GM12891 (cell line): ENCODE measurements at regions not wholly inside any gene's neighbourhood (a gene's known extent, or its start where the extent isn't known, plus 50 kb on each side); places are given as distances from the start of the nearest gene placed in this dataset.

Experiments used
- DNase-seq: peaks from one replicate; pipeline ENCODE4 v3.0.0; 2011; ENCODE audit warnings: low spot score; ENCODE audit not compliant: insufficient read length
- FAIRE-seq: peaks from 2 replicates; lab custom pipeline; 2011; peaks lifted over from hg19 to GRCh38; lab: Jason Lieb, UNC
- PAX5 ChIP-seq: IDR thresholded peaks from 2 replicates; pipeline ENCODE4 v1.6.1; 2011; ENCODE audit warnings: low read length, moderate library complexity, mild to moderate bottlenecking; ENCODE audit not compliant: insufficient read depth, severe bottlenecking
- POLR2A ChIP-seq: IDR thresholded peaks from 2 replicates; pipeline ENCODE4 v1.6.1; 2011; ENCODE audit warnings: low read depth, low read length, control low read depth
- POLR2AphosphoS5 ChIP-seq: IDR thresholded peaks from 2 replicates; pipeline ENCODE4 v1.6.1; 2011; ENCODE audit warnings: low read depth, low read length, control low read depth
- POU2F2 ChIP-seq: IDR thresholded peaks from 2 replicates; pipeline ENCODE4 v1.6.1; 2011; ENCODE audit warnings: low read depth, mild to moderate bottlenecking, control low read depth, low read length, moderate library complexity
- SPI1 ChIP-seq: IDR thresholded peaks from 2 replicates; pipeline ENCODE4 v1.6.1; 2011; ENCODE audit warnings: low read depth, low read length, control low read depth
- TAF1 ChIP-seq: IDR thresholded peaks from 2 replicates; pipeline ENCODE4 v1.6.1; 2011; ENCODE audit warnings: low read depth, low read length, control low read depth

GRCh38 chr7:84454174-84454959 is 259.8 kb upstream of the SEMA3A start:
- DNase-seq, result no peak
- TF ChIP-seq POU2F2 (no peak), POLR2A (no peak), SPI1 (no peak), POLR2AphosphoS5 (no peak), TAF1 (no peak), PAX5 (no peak)
- FAIRE-seq, result no peak

GRCh38 chr7:84452618-84453017 is 258.0 kb upstream of the SEMA3A start:
- TF ChIP-seq PAX5, result no peak
- no peak for TF ChIP-seq SPI1
- no peak for TF ChIP-seq TAF1
- TF ChIP-seq POLR2AphosphoS5, result no peak
- no peak for TF ChIP-seq POLR2A
- no peak for TF ChIP-seq POU2F2
- DNase-seq, result no peak
- no peak for FAIRE-seq

GRCh38 chr7:84450772-84451171 is 256.2 kb upstream of the SEMA3A start:
- no peak for DNase-seq
- TF ChIP-seq POLR2AphosphoS5 (no peak), PAX5 (no peak), TAF1 (no peak), POU2F2 (no peak), POLR2A (no peak), SPI1 (no peak)
- FAIRE-seq, result no peak

GRCh38 chr7:84447636-84448293 is 253.2 kb upstream of the SEMA3A start:
- TF ChIP-seq POU2F2, result no peak
- no peak for TF ChIP-seq PAX5
- TF ChIP-seq POLR2AphosphoS5, result no peak
- no peak for TF ChIP-seq TAF1
- TF ChIP-seq POLR2A, result no peak
- no peak for TF ChIP-seq SPI1
- no peak for DNase-seq
- FAIRE-seq, result no peak

GRCh38 chr7:84446991-84447480 is 252.4 kb upstream of the SEMA3A start:
- no peak for TF ChIP-seq POLR2A
- no peak for TF ChIP-seq PAX5
- no peak for TF ChIP-seq POU2F2
- no peak for TF ChIP-seq TAF1
- TF ChIP-seq SPI1, result no peak
- no peak for TF ChIP-seq POLR2AphosphoS5
- DNase-seq, result no peak
- no peak for FAIRE-seq

- FAIRE-seq (no peak), DNase-seq (no peak)
- no peak for TF ChIP-seq PAX5
- TF ChIP-seq TAF1, result no peak
- no peak for TF ChIP-seq POLR2AphosphoS5
- TF ChIP-seq POU2F2, result no peak
- no peak for TF ChIP-seq POLR2A
Measured at GRCh38 chr7:84425702-84426259, 231.2 kb upstream of the SEMA3A start.

GRCh38 chr7:84422790-84423189 is 228.2 kb upstream of the SEMA3A start:
- no peak for DNase-seq
- no peak for FAIRE-seq
- TF ChIP-seq PAX5, result no peak
- no peak for TF ChIP-seq TAF1
- TF ChIP-seq POLR2AphosphoS5, result no peak
- TF ChIP-seq POU2F2, result no peak
- TF ChIP-seq SPI1, result no peak
- no peak for TF ChIP-seq POLR2A

- DNase-seq, result no peak
- no peak for FAIRE-seq
- TF ChIP-seq POLR2A (no peak), TAF1 (no peak), POLR2AphosphoS5 (no peak), POU2F2 (no peak)
Measured at GRCh38 chr7:84412161-84412969, 217.8 kb upstream of the SEMA3A start.

GRCh38 chr7:84399661-84400060 is 205.1 kb upstream of the SEMA3A start:
- no peak for TF ChIP-seq SPI1
- FAIRE-seq (no peak), DNase-seq (no peak)
